K562 (cell line): ENCODE measurements at regions not wholly inside any gene's neighbourhood (a gene's known extent, or its start where the extent isn't known, plus 50 kb on each side); places are given as distances from the start of the nearest gene placed in this dataset.

ENCODE experiments used
- ATAC-seq: fragments of 200-7000 bp; cut with Tn5 transposase; 3 replicates; pipeline ENCODE4 v1.9.1; 2020; ENCODE audit warnings: moderate library complexity
- BruUV-seq: library from RNA; stranded (reverse); fragments of 400-500 nt; replicated peaks from 2 replicates; lab custom pipeline; 2021; lab: Mats Ljungman, UMichigan
- CTCF ChIA-PET: fragments of 300-600 bp; formaldehyde crosslinking; extraction: SDS; loops from one replicate; lab custom pipeline; 2021; ENCODE audit warnings: low intra/inter-chr PET ratio; lab: Yijun Ruan, JAX
- POLR2A ChIA-PET: fragments of 300-600, 350-650 bp; sonication (Branson Sonifier 250); formaldehyde crosslinking; extraction: SDS; loops from one replicate; lab custom pipeline; 2021; ENCODE audit warnings: antibody characterized with exemption, inconsistent platforms; lab: Yijun Ruan, JAX
- DNase-seq, 4 experiments: peaks; one replicate each; pipeline versions ENCODE4 v3.0.0 to v3.0.0-alpha.2; 2011 to 2018; ENCODE audit warnings: low spot score in 3 of 4, mixed read lengths in 3 of 4; ENCODE audit errors: extremely low read depth in 1 of 4
- FAIRE-seq: peaks from 2 replicates; lab custom pipeline; 2011; peaks lifted over from hg19 to GRCh38; lab: Jason Lieb, UNC
- H2AFZ ChIP-seq: 2 replicates; pipeline ENCODE4 v1.6.0; 2011; ENCODE audit warnings: low read depth, low read length, control low read depth, inconsistent platforms
- H3K27ac ChIP-seq: fragments of 200-600 bp; 3 replicates; pipeline ENCODE4 v1.8.0; 2011; ENCODE audit warnings: low read depth, mild to moderate bottlenecking, control low read depth, inconsistent platforms, low read length, moderate library complexity, mixed read lengths; ENCODE audit errors: extremely low read depth
- H3K27me3 ChIP-seq, 2 experiments: fragments of 300-600 bp in 1 of 2; 2 replicates in 1 of 2; 3 replicates in 1 of 2; pipeline versions ENCODE4 v1.6.0 to v1.8.0; 2011; ENCODE audit warnings: inconsistent platforms in 2 of 2, low read length in 2 of 2, mild to moderate bottlenecking in 1 of 2, mixed read lengths in 1 of 2, moderate library complexity in 1 of 2; ENCODE audit not compliant: control insufficient read depth in 2 of 2, insufficient read depth in 2 of 2
- H3K36me3 ChIP-seq: fragments of 300-600 bp; 3 replicates; pipeline ENCODE4 v1.8.0; 2011; ENCODE audit warnings: mild to moderate bottlenecking, low read length, inconsistent platforms; ENCODE audit not compliant: control insufficient read depth, insufficient read depth
- H3K4me1 ChIP-seq, 2 experiments: fragments of 200-600 bp in 1 of 2; replicated peaks in 1 of 2; 2 replicates in 1 of 2; 3 replicates in 1 of 2; pipeline versions ENCODE4 v1.5.1 to v1.8.0; 2011; ENCODE audit warnings: inconsistent platforms in 2 of 2, low read length in 2 of 2, mild to moderate bottlenecking in 1 of 2, mixed read lengths in 1 of 2, moderate library complexity in 1 of 2; ENCODE audit not compliant: control insufficient read depth in 2 of 2, insufficient read depth in 2 of 2
- H3K4me2 ChIP-seq: 2 replicates; pipeline ENCODE4 v1.6.1; 2011; ENCODE audit warnings: low read length, control low read depth, inconsistent platforms, mixed read lengths; ENCODE audit not compliant: insufficient read depth
- H3K4me3 ChIP-seq: fragments of 200-600 bp; sonication (generic), shearing (Covaris generic); 2 replicates; pipeline ENCODE4 v1.5.1; 2016; ENCODE audit warnings: control low read depth, inconsistent platforms
- H3K79me2 ChIP-seq: fragments of 200-600 bp; 3 replicates; pipeline ENCODE4 v1.8.0; 2011; ENCODE audit warnings: low read length, inconsistent platforms; ENCODE audit not compliant: control insufficient read depth, insufficient read depth
- H3K9ac ChIP-seq, 2 experiments: 2 replicates each; pipeline versions ENCODE4 v1.6.0 to v1.6.1; 2011; ENCODE audit warnings: low read depth in 2 of 2, low read length in 2 of 2, control low read depth in 1 of 2, inconsistent platforms in 1 of 2, mild to moderate bottlenecking in 1 of 2, mixed read lengths in 1 of 2; ENCODE audit not compliant: insufficient read depth in 1 of 2
- H3K9me1 ChIP-seq: one replicate; pipeline ENCODE4 v1.6.0; 2011; ENCODE audit warnings: inconsistent platforms, mild to moderate bottlenecking, low read length, moderate library complexity; ENCODE audit not compliant: control insufficient read depth, insufficient read depth
- H3K9me3 ChIP-seq: replicated peaks from 2 replicates; pipeline ENCODE4 v1.5.1; 2011; ENCODE audit warnings: low read depth, low read length, inconsistent platforms; ENCODE audit not compliant: control insufficient read depth, insufficient read depth
- H4K20me1 ChIP-seq: replicated peaks from 2 replicates; pipeline ENCODE4 v1.6.1; 2011; ENCODE audit warnings: low read length, inconsistent platforms, mixed read lengths; ENCODE audit not compliant: control insufficient read depth, insufficient read depth
- DPF2 ChIP-seq: fragments of 450-650 bp; IDR thresholded peaks from 2 replicates; pipeline ENCODE4 v1.6.1; 2016
- E4F1 ChIP-seq: fragments of 250-450 bp; sonication (Bioruptor Pico); IDR thresholded peaks from 2 replicates; pipeline ENCODE4 v1.5.0; 2021; ENCODE audit warnings: mild to moderate bottlenecking, borderline replicate concordance
- FIP1L1 ChIP-seq: fragments of 200-400 bp; formaldehyde crosslinking; IDR thresholded peaks from 2 replicates; pipeline ENCODE4 v1.6.1; 2018; ENCODE audit warnings: mild to moderate bottlenecking, low read depth, low read length; ENCODE audit not compliant: poor library complexity, severe bottlenecking
- HCFC1 ChIP-seq: IDR thresholded peaks from 2 replicates; pipeline ENCODE4 v1.6.1; 2012; ENCODE audit warnings: low read depth, low read length, improper control_type of control experiment
- HMG20A ChIP-seq: fragments of 450-650 bp; formaldehyde crosslinking; conservative IDR thresholded peaks from 2 replicates; pipeline ENCODE4 v1.4.0; 2020; ENCODE audit warnings: mild to moderate bottlenecking, mixed read lengths
- HNRNPL ChIP-seq: fragments of 200-400 bp; formaldehyde crosslinking; IDR thresholded peaks from 2 replicates; pipeline ENCODE4 v1.6.1; 2017; ENCODE audit warnings: low read depth, mild to moderate bottlenecking, low read length
- MCM3 ChIP-seq: fragments of 450-650 bp; IDR thresholded peaks from 2 replicates; pipeline ENCODE4 v1.6.1; 2016
- NBN ChIP-seq: fragments of 450-650 bp; IDR thresholded peaks from 2 replicates; pipeline ENCODE4 v1.6.1; 2016; ENCODE audit warnings: low read depth, mild to moderate bottlenecking
- PHB ChIP-seq: fragments of 250-450 bp; sonication (Bioruptor Pico); IDR thresholded peaks from 2 replicates; pipeline ENCODE4 v1.5.0; 2021
- PHF21A ChIP-seq: fragments of 450-650 bp; IDR thresholded peaks from 2 replicates; pipeline ENCODE4 v1.6.1; 2017; ENCODE audit warnings: low read depth, borderline replicate concordance
- PHTF2 ChIP-seq: fragments of 250-450 bp; sonication (Bioruptor Pico); IDR thresholded peaks from 2 replicates; pipeline ENCODE4 v1.5.0; 2021; ENCODE audit warnings: mild to moderate bottlenecking
- PRMT5 ChIP-seq: sonication (generic); formaldehyde crosslinking; IDR thresholded peaks from 2 replicates; pipeline ENCODE4 v1.5.0; 2020; ENCODE audit warnings: missing genetic modification reagents
- PURB ChIP-seq: sonication (generic); formaldehyde crosslinking; IDR thresholded peaks from 2 replicates; pipeline ENCODE4 v1.9.0; 2021; ENCODE audit warnings: low read depth, mild to moderate bottlenecking, missing genetic modification reagents
- SIN3A ChIP-seq, 2 experiments: fragments of 150-350 bp in 1 of 2; IDR thresholded peaks; 2 replicates each; pipeline ENCODE4 v1.6.1; 2011 to 2016; ENCODE audit warnings: borderline replicate concordance in 2 of 2, low read depth in 2 of 2, low read length in 2 of 2, mild to moderate bottlenecking in 2 of 2, moderate library complexity in 2 of 2; ENCODE audit not compliant: control insufficient read depth in 1 of 2
- TFE3 ChIP-seq: fragments of 450-650 bp; formaldehyde crosslinking; IDR thresholded peaks from 2 replicates; pipeline ENCODE4 v1.4.0; 2020; ENCODE audit warnings: mild to moderate bottlenecking, mixed read lengths
- ZBTB7A ChIP-seq: IDR thresholded peaks from 2 replicates; pipeline ENCODE4 v1.6.1; 2011; ENCODE audit warnings: low read depth, mild to moderate bottlenecking, low read length, moderate library complexity, borderline replicate concordance; ENCODE audit not compliant: control insufficient read depth
- ZNF311 ChIP-seq: fragments of 250-450 bp; sonication (Bioruptor Pico); IDR thresholded peaks from 2 replicates; pipeline ENCODE4 v1.4.0; 2020; ENCODE audit warnings: mild to moderate bottlenecking, moderate library complexity
- WGBS: fragments of 100-300 bp; shearing (Covaris generic); methylation state at CpG from one replicate; pipeline ENCODE4 v1.1.6; 2016; ENCODE audit warnings: low coverage, mixed read lengths; ENCODE audit not compliant: insufficient coverage; ENCODE audit errors: missing lambda C conversion rate; 5-methylcytosine and 5-hydroxymethylcytosine counted together
- in situ Hi-C: fragments of 300-500 bp; cut with MboI; formaldehyde crosslinking; loops from 4 replicates; pipeline ENCODE4 v1.15.0; 2018; ENCODE audit warnings: inconsistent platforms, mixed read lengths
- intact Hi-C: fragments of 100-400 bp; cut with micrococcal nuclease; formaldehyde crosslinking; loops from 2 replicates; pipeline ENCODE4 v1.14.2; 2022
- TF ChIP-seq, protein P1 (sequence below): sonication (generic); formaldehyde crosslinking; IDR thresholded peaks from 2 replicates; pipeline ENCODE4 v1.8.0; 2022; ENCODE audit warnings: missing genetic modification reagents, mild to moderate bottlenecking, borderline replicate concordance

GRCh38 chr18:29459972-29460371 lies 1283.0 kb upstream of the CDH2 start (continued):
- TF ChIP-seq DPF2 = no peak
- no peak for TF ChIP-seq NBN
- TF ChIP-seq PURB (CRISPR knock-in tag) = no peak
- no peak for TF ChIP-seq E4F1 (CRISPR knock-in tag)
- TF ChIP-seq, all 486 proteins: peak for 0

DNA sequence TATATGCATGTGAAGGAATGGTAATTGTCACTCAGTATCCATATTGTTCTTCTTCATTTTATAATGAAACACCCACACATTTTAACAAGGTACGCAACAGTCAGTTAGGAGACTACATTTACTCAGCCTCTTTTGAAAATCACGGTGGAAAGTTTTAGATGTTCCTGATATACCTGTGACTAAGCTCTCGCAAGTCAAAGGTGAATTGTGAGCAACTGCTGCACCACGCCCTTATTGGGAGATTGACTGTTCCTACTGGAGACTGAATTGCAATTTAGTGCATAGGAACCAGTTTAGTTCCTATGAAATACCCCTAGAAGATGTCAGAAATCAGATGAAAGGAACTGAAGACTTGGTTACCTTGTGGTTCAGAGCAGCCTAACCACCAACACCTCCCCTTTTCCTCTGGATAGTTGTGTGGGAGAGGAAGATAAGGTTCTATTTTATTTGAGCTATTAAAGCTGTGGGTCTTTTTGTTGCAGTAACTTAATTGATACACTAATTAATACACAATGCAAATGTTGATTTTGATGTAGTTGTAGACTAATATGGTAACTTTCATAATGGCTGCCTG lies 1280.5 kb upstream of the CDH2 start:
- H3K36me3 ChIP-seq = no peaks in the 10 kb centered on the region
- no peak overlapping the region for H2AFZ ChIP-seq
- no peaks in the 10 kb centered on the region for H3K79me2 ChIP-seq
- no peaks in the 10 kb centered on the region for H3K4me1 ChIP-seq
- POLR2A ChIA-PET = no interaction called here
- H3K27ac ChIP-seq = no peak overlapping the region
- intact Hi-C loops = no loop called here
- FAIRE-seq (no peak), ATAC-seq (no peak), DNase-seq (no peak)
- no peak overlapping the region for H3K9ac ChIP-seq
- CTCF ChIA-PET = no interaction called here
- H4K20me1 ChIP-seq = no peaks in the 10 kb centered on the region
- no peaks in the 10 kb centered on the region for H3K9me1 ChIP-seq
- H3K4me3 ChIP-seq = no peak overlapping the region
- H3K9me3 ChIP-seq = no peaks in the 10 kb centered on the region
- in situ Hi-C loops = no loop called here
- H3K27me3 ChIP-seq = no peaks in the 10 kb centered on the region
- no TSS peak for BruUV-seq
- no peak overlapping the region for H3K4me2 ChIP-seq
- WGBS = 0% methylated on average over 4 of the region's 4 CpGs
- TF ChIP-seq SIN3A (IDR thresholded peaks at IDR 0.05; ENCODE audit: borderline replicate concordance in 2 of 2, control insufficient read depth in 1 of 2, low read depth in 2 of 2, low read length in 2 of 2) (no peak), PHB (CRISPR knock-in tag) (no peak), PHF21A (no peak), TFE3 (CRISPR knock-in tag) (no peak), HMG20A (CRISPR knock-in tag) (no peak), HNRNPL (no peak), PHTF2 (no peak), HCFC1 (no peak), PRMT5 (CRISPR knock-in tag) (no peak), ZBTB7A (no peak), MCM3 (no peak), ZNF311 (no peak), FIP1L1 (no peak)
- TF ChIP-seq, protein P1, sequence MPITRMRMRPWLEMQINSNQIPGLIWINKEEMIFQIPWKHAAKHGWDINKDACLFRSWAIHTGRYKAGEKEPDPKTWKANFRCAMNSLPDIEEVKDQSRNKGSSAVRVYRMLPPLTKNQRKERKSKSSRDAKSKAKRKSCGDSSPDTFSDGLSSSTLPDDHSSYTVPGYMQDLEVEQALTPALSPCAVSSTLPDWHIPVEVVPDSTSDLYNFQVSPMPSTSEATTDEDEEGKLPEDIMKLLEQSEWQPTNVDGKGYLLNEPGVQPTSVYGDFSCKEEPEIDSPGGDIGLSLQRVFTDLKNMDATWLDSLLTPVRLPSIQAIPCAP = no peak
